Activated T-cell treated with anti-CD3 and anti-CD28 coated beads, Interleukin-2, amount 50 U/mL, for 48 hours (primary cell): ENCODE measurements at regions not wholly inside any gene's neighbourhood (a gene's known extent, or its start where the extent isn't known, plus 50 kb on each side); places are given as distances from the start of the nearest gene placed in this dataset.
A peak's percentile ranks its signal among the peaks of the same experiment; 100 is the strongest.
"Not testable (repeated sequence)": the region's sequence is repeated elsewhere in the genome, so short reads cannot be mapped to it uniquely, and the experiment has no call there.

ENCODE experiments used
- DNase-seq, 2 experiments: peaks; one replicate each; pipeline ENCODE4 v3.0.0-alpha.2; 2020

- peak in 1 of 2 experiments; percentile 41 for DNase-seq
Observed at GRCh38 chr11:128022007-128022368, 565.4 kb downstream of the ETS1 start.

GRCh38 chr11:128021349-128022006 lies 565.9 kb downstream of the ETS1 start:
- no peak for DNase-seq

- no peak for DNase-seq
Observed at GRCh38 chr11:128018692-128019091, 568.7 kb downstream of the ETS1 start.

GRCh38 chr11:128005562-128005961 lies 581.8 kb downstream of the ETS1 start:
- DNase-seq = no peak

- DNase-seq = no peak
Observed at GRCh38 chr11:127998421-127998820, 588.9 kb downstream of the ETS1 start.

- DNase-seq = no peak
Observed at GRCh38 chr11:127997594-127997993, 589.8 kb downstream of the ETS1 start.

- DNase-seq = no peak
Observed at GRCh38 chr11:127996825-127997224, 590.5 kb downstream of the ETS1 start.

GRCh38 chr11:127995921-127996320 lies 591.4 kb downstream of the ETS1 start:
- DNase-seq = no peak

- DNase-seq = no peak
Observed at GRCh38 chr11:127994736-127995135, 592.6 kb downstream of the ETS1 start.

GRCh38 chr11:127993788-127994187 lies 593.6 kb downstream of the ETS1 start:
- peak in 1 of 2 experiments; percentile 18 for DNase-seq

GRCh38 chr11:127993281-127993680 lies 594.1 kb downstream of the ETS1 start:
- no peak for DNase-seq

- DNase-seq = no peak
Observed at GRCh38 chr11:127986073-127986472, 601.3 kb downstream of the ETS1 start.

- no peak for DNase-seq
Observed at GRCh38 chr11:127972816-127973215, 614.5 kb downstream of the ETS1 start.

- DNase-seq = no peak
Observed at GRCh38 chr11:127971448-127971847, 615.9 kb downstream of the ETS1 start.

- no peak for DNase-seq
Observed at GRCh38 chr11:127966821-127967220, 620.5 kb downstream of the ETS1 start.

- DNase-seq = no peak
Observed at GRCh38 chr11:127965939-127966668, 621.3 kb downstream of the ETS1 start.

GRCh38 chr11:127962416-127962815 lies 624.9 kb downstream of the ETS1 start:
- no peak for DNase-seq

GRCh38 chr11:127950162-127950561 lies 637.2 kb downstream of the ETS1 start:
- DNase-seq = no peak

GRCh38 chr11:127943763-127944162 lies 643.6 kb downstream of the ETS1 start:
- DNase-seq = no peak

- no peak for DNase-seq
Observed at GRCh38 chr11:127943152-127943551, 644.2 kb downstream of the ETS1 start.

- DNase-seq = not testable (repeated sequence)
Observed at GRCh38 chr11:127941554-127941953, 645.8 kb downstream of the ETS1 start.

- no peak for DNase-seq
Observed at GRCh38 chr11:127939000-127939399, 648.4 kb downstream of the ETS1 start.

- no peak for DNase-seq
Observed at GRCh38 chr11:127935081-127935480, 652.3 kb downstream of the ETS1 start.

- DNase-seq = not testable (repeated sequence)
Observed at GRCh38 chr11:127933961-127934360, 653.4 kb downstream of the ETS1 start.

GRCh38 chr11:127931803-127932202 lies 655.6 kb downstream of the ETS1 start:
- no peak for DNase-seq
